Natural killer cell (primary cell): ENCODE measurements at regions not wholly inside any gene's neighbourhood (a gene's known extent, or its start where the extent isn't known, plus 50 kb on each side); places are given as distances from the start of the nearest gene placed in this dataset.

Experiments used
- ATAC-seq, 3 donors: fragments of 150-1000 bp in 2 of 3; fragments of 200-7000 bp in 1 of 3; cut with Tn5 transposase; 1 replicate in 1 of 3; 2 replicates in 2 of 3; pipeline ENCODE4 v1.10.0; 2021; ENCODE audit warnings: mild to moderate bottlenecking in 2 of 3, moderate library complexity in 2 of 3
- DNase-seq, 2 donors: peaks; one replicate each; pipeline versions ENCODE4 v3.0.0 to v3.0.0-alpha.2; 2013 to 2021; ENCODE audit warnings: mixed read lengths in 1 of 2
- H3K27ac ChIP-seq: one replicate; pipeline ENCODE4 v1.5.1; 2013; ENCODE audit warnings: mild to moderate bottlenecking, low read length
- H3K27me3 ChIP-seq: one replicate; pipeline ENCODE4 v1.6.1; 2013; ENCODE audit warnings: low read length; ENCODE audit not compliant: control insufficient read depth, insufficient read depth
- H3K36me3 ChIP-seq: one replicate; pipeline ENCODE4 v1.6.1; 2013; ENCODE audit warnings: low read length; ENCODE audit not compliant: control insufficient read depth, insufficient read depth
- H3K4me1 ChIP-seq: one replicate; pipeline ENCODE4 v1.6.1; 2013; ENCODE audit warnings: low read length; ENCODE audit not compliant: control insufficient read depth, insufficient read depth
- H3K4me3 ChIP-seq: one replicate; pipeline ENCODE4 v1.5.1; 2013; ENCODE audit warnings: low read length
- H3K9me3 ChIP-seq: one replicate; pipeline ENCODE4 v1.6.1; 2013; ENCODE audit warnings: low read length; ENCODE audit not compliant: control insufficient read depth, insufficient read depth
- H3K27ac Mint-ChIP-seq, 2 donors: one replicate each; pipeline ENCODE4 v1.8.0; 2022; ENCODE audit warnings: mild to moderate bottlenecking in 2 of 2, mixed read lengths in 2 of 2, moderate library complexity in 1 of 2
- H3K27me3 Mint-ChIP-seq, 2 donors: one replicate each; pipeline ENCODE4 v1.8.0; 2022; ENCODE audit warnings: low read depth in 2 of 2, mixed read lengths in 2 of 2
- H3K36me3 Mint-ChIP-seq: one replicate; pipeline ENCODE4 v1.8.0; 2022; ENCODE audit warnings: mixed read lengths
- H3K4me1 Mint-ChIP-seq, 2 donors: one replicate each; pipeline ENCODE4 v1.8.0; 2022; ENCODE audit warnings: mixed read lengths in 2 of 2
- H3K4me3 Mint-ChIP-seq: one replicate; pipeline ENCODE4 v1.8.0; 2022; ENCODE audit warnings: mild to moderate bottlenecking, moderate library complexity, mixed read lengths
- H3K9me3 Mint-ChIP-seq, 2 donors: one replicate each; pipeline ENCODE4 v1.8.0; 2022; ENCODE audit warnings: mixed read lengths in 2 of 2
- WGBS: methylation state at CpG from one replicate; pipeline ENCODE4 v1.1.7; 2013; ENCODE audit warnings: missing lambda C conversion rate; ENCODE audit not compliant: insufficient coverage; 5-methylcytosine and 5-hydroxymethylcytosine counted together
- intact Hi-C: fragments of 100-400 bp; cut with micrococcal nuclease; formaldehyde crosslinking; loops from one replicate; pipeline ENCODE4 v1.14.2; 2022
- TF ChIP-seq, protein P1 (sequence below): fragments of 200-600 bp; IDR thresholded peaks from one replicate; pipeline ENCODE4 v1.8.0; 2022; ENCODE audit warnings: antibody characterized with exemption

DNA sequence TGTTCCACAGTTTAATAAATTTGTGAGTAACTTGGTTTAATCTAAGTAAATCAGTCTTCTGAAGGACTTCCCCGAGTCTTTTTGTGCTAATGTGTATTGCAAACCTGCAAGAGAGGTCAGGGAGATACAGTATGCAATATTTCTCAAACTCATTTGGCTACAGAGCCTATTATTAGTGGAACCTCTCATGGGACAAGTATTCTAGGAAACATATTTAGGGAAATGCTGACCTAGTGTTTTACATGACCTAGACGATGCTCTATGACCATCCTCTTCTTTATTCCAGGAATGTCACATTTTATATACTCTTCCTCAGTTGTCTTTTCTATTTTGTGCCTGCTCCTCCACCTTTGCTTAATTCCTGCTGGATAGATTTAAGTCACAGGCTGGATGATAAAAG lies 327.8 kb upstream of the TBC1D5 start:
- H3K27ac ChIP-seq: no peak overlapping the region
- Mint-ChIP-seq H3K36me3 (no peaks in the 10 kb centered on the region), H3K27ac (no peak overlapping the region), H3K27me3 (peaks cover 0 to 2% of the 10 kb centered on the region in 2 donors), H3K4me1 (no peaks in the 10 kb centered on the region), H3K9me3 (no peaks in the 10 kb centered on the region), H3K4me3 (no peak overlapping the region)
- H3K9me3 ChIP-seq: no peaks in the 10 kb centered on the region
- no peak overlapping the region for H3K4me3 ChIP-seq
- DNase-seq (no peak), ATAC-seq (no peak)
- no peaks in the 10 kb centered on the region for H3K4me1 ChIP-seq
- TF ChIP-seq, protein P1, sequence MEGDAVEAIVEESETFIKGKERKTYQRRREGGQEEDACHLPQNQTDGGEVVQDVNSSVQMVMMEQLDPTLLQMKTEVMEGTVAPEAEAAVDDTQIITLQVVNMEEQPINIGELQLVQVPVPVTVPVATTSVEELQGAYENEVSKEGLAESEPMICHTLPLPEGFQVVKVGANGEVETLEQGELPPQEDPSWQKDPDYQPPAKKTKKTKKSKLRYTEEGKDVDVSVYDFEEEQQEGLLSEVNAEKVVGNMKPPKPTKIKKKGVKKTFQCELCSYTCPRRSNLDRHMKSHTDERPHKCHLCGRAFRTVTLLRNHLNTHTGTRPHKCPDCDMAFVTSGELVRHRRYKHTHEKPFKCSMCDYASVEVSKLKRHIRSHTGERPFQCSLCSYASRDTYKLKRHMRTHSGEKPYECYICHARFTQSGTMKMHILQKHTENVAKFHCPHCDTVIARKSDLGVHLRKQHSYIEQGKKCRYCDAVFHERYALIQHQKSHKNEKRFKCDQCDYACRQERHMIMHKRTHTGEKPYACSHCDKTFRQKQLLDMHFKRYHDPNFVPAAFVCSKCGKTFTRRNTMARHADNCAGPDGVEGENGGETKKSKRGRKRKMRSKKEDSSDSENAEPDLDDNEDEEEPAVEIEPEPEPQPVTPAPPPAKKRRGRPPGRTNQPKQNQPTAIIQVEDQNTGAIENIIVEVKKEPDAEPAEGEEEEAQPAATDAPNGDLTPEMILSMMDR: no peak
- H3K27me3 ChIP-seq: no peaks in the 10 kb centered on the region
- 85% methylated on average over 2 of the region's 2 CpGs for WGBS
- no peaks in the 10 kb centered on the region for H3K36me3 ChIP-seq
- intact Hi-C loops: no loop called here

DNA sequence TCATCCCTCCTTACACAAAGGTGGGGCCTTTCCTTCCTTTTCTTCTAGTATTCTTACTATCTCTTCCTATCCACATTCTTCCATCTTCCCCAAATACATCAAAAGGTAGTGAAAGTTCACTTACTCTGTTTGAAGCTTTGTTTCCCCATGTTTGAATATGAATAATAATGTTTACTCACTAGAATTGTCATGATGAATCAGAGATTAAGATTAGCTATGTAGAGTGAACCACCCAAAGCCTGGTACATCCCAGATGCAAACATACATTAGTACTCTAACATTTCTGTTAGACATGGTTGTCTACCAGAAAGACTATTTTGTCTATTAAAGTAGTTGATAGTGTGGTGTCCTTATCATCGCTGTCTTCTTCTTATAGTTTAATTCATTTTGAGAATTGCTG lies 327.1 kb upstream of the TBC1D5 start:
- H3K4me3 ChIP-seq: no peak overlapping the region
- H3K9me3 Mint-ChIP-seq: no peaks in the 10 kb centered on the region
- no peak overlapping the region for H3K4me3 Mint-ChIP-seq
- no peaks in the 10 kb centered on the region for H3K27me3 ChIP-seq
- no peak overlapping the region for H3K27ac Mint-ChIP-seq
- H3K27me3 Mint-ChIP-seq: peaks cover 0 to 2% of the 10 kb centered on the region in 2 donors
- H3K36me3 Mint-ChIP-seq: no peaks in the 10 kb centered on the region
- H3K36me3 ChIP-seq: no peaks in the 10 kb centered on the region
- H3K4me1 ChIP-seq: no peaks in the 10 kb centered on the region
- TF ChIP-seq, protein P1: no peak
- H3K9me3 ChIP-seq: no peaks in the 10 kb centered on the region
- DNase-seq (no peak), ATAC-seq (no peak)
- intact Hi-C loops: no loop called here
- 100% methylated on average over 1 of the region's 1 CpG for WGBS
- H3K4me1 Mint-ChIP-seq: no peaks in the 10 kb centered on the region
- H3K27ac ChIP-seq: no peak overlapping the region

DNA sequence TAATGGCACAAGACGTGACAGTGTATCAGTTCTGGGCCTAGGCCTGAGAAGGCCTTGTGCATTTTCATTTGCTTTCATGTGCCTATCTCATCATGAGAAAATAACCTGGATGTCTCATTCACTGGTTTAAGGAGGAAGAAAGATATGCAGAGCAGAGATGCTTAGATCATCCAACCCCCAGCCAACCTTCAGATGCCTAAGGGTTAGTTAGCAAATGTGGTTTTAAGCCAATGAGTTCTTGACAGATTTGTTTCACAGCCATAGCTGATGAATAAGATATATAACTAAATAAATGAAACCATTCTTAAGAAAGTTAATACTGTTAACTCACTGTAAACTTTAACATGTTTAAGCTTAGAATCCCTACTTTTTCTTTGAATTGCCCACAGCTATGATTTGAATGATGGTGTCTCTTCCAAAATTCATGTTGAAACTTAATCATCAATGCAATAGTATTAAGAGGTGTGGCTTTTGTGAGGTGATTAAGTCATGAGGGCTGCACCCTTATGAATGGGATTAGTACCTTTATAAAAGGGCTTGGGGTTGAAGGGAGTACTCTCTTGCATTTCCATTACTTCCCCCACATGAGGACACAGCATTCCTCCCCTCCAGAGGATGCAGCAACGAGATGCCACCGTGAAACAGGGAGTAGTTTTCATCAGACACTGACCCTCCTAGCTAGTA lies 324.6 kb upstream of the TBC1D5 start:
- Mint-ChIP-seq H3K4me1 (no peaks in the 10 kb centered on the region), H3K4me3 (no peak overlapping the region), H3K36me3 (no peaks in the 10 kb centered on the region), H3K27ac (no peak overlapping the region), H3K9me3 (no peaks in the 10 kb centered on the region), H3K27me3 (peaks cover 0 to 2% of the 10 kb centered on the region in 2 donors)
- ATAC-seq (no peak), DNase-seq (no peak)
- H3K4me3 ChIP-seq: no peak overlapping the region
- no peaks in the 10 kb centered on the region for H3K36me3 ChIP-seq
- no peak overlapping the region for H3K27ac ChIP-seq
- no peaks in the 10 kb centered on the region for H3K9me3 ChIP-seq
- H3K27me3 ChIP-seq: no peaks in the 10 kb centered on the region
- intact Hi-C loops: no loop called here
- no peaks in the 10 kb centered on the region for H3K4me1 ChIP-seq
- TF ChIP-seq, protein P1: no peak
- WGBS: 89% methylated on average over 3 of the region's 3 CpGs

DNA sequence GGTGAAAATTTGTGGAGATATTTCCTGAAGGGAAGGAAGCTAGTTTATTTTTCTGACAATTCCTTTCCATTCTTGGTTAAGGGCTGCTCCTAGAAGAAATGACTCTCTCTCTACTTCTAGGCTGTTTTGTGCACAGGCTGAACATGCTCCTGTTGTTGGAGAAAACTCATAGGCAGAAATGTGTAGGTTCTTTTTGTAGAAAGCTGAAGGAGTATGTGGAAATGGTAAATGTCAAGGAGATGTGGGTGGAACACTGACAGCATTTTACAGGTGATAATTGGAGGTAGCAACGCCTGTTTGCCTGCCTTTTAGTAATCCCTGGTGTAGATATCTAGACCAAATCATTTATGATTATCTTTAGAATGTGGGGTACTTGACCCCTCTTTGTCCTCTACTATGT lies 322.2 kb upstream of the TBC1D5 start:
- WGBS: 71% methylated on average over 1 of the region's 1 CpG
- no peaks in the 10 kb centered on the region for H3K36me3 Mint-ChIP-seq

More for the DNA sequence above, 322.2 kb upstream of the TBC1D5 start:
- no peaks in the 10 kb centered on the region for H3K4me1 ChIP-seq
- no peaks in the 10 kb centered on the region for H3K9me3 ChIP-seq
- TF ChIP-seq, protein P1: no peak
- no peak overlapping the region for H3K4me3 ChIP-seq
- peaks cover 0 to 2% of the 10 kb centered on the region in 2 donors for H3K27me3 Mint-ChIP-seq
- H3K27me3 ChIP-seq: no peaks in the 10 kb centered on the region
- DNase-seq (no peak), ATAC-seq (no peak)
- H3K4me1 Mint-ChIP-seq: no peaks in the 10 kb centered on the region
- no peak overlapping the region for H3K4me3 Mint-ChIP-seq
- no peaks in the 10 kb centered on the region for H3K9me3 Mint-ChIP-seq
- H3K27ac Mint-ChIP-seq: no peak overlapping the region
- intact Hi-C loops: no loop called here
- no peaks in the 10 kb centered on the region for H3K36me3 ChIP-seq
- H3K27ac ChIP-seq: no peak overlapping the region
